HepG2 (cell line): ENCODE measurements at regions not wholly inside any gene's neighbourhood (a gene's known extent, or its start where the extent isn't known, plus 50 kb on each side); places are given as distances from the start of the nearest gene placed in this dataset.
A peak's percentile ranks its signal among the peaks of the same experiment; 100 is the strongest.

Experiments used
- BRCA1 ChIP-seq: sonication (generic); formaldehyde crosslinking; IDR thresholded peaks from 2 replicates; pipeline ENCODE4 v1.4.0; 2020; ENCODE audit warnings: missing genetic modification reagents
- CBX1 ChIP-seq: IDR thresholded peaks from one replicate; pipeline ENCODE4 v1.6.1; 2016; ENCODE audit warnings: antibody characterized with exemption, low read depth
- ESRRA ChIP-seq: sonication (generic); formaldehyde crosslinking; IDR thresholded peaks from 2 replicates; pipeline ENCODE4 v1.5.1; 2020; ENCODE audit warnings: mild to moderate bottlenecking, low read depth, missing genetic modification reagents
- HMG20A ChIP-seq: IDR thresholded peaks from 2 replicates; pipeline ENCODE4 v1.6.1; 2016; ENCODE audit warnings: borderline replicate concordance
- LCORL ChIP-seq, 2 experiments: fragments of 450-650 bp in 1 of 2; sonication (generic) in 1 of 2; formaldehyde crosslinking in 1 of 2; IDR thresholded peaks; 2 replicates each; pipeline versions ENCODE4 v1.5.0 to v1.6.1; 2017 to 2020; ENCODE audit warnings: antibody characterized with exemption in 1 of 2, missing genetic modification reagents in 1 of 2
- POLR2A ChIP-seq, 2 experiments: IDR thresholded peaks; 2 replicates each; pipeline ENCODE4 v1.6.1; 2011; ENCODE audit warnings: low read depth in 2 of 2, low read length in 2 of 2, mild to moderate bottlenecking in 1 of 2, moderate library complexity in 1 of 2; ENCODE audit not compliant: insufficient read depth in 1 of 2
- POLR2AphosphoS2 ChIP-seq: IDR thresholded peaks from 2 replicates; pipeline ENCODE4 v1.6.1; 2011; ENCODE audit warnings: low read depth, low read length, improper control_type of control experiment
- ZBTB1 ChIP-seq: sonication (generic); formaldehyde crosslinking; IDR thresholded peaks from 2 replicates; pipeline ENCODE4 v1.4.0; 2020; ENCODE audit warnings: missing genetic modification reagents, borderline replicate concordance
- ZMAT3 ChIP-seq: sonication (generic); formaldehyde crosslinking; conservative IDR thresholded peaks from 2 replicates; pipeline ENCODE4 v1.7.0; 2021; ENCODE audit warnings: missing genetic modification reagents
- ZNF264 ChIP-seq: sonication (generic); formaldehyde crosslinking; IDR thresholded peaks from 2 replicates; pipeline ENCODE4 v1.4.0; 2020; ENCODE audit warnings: missing genetic modification reagents
- ZNF33B ChIP-seq: sonication (generic); formaldehyde crosslinking; IDR thresholded peaks from 2 replicates; pipeline ENCODE4 v1.5.1; 2020; ENCODE audit warnings: mild to moderate bottlenecking, missing genetic modification reagents
- ZSCAN25 ChIP-seq: sonication (generic); formaldehyde crosslinking; IDR thresholded peaks from 2 replicates; pipeline ENCODE4 v1.8.0; 2022; ENCODE audit warnings: mild to moderate bottlenecking, missing genetic modification reagents
- TF ChIP-seq, protein P1 (sequence below): sonication (generic); formaldehyde crosslinking; IDR thresholded peaks from 2 replicates; pipeline ENCODE4 v1.5.1; 2020; ENCODE audit warnings: missing genetic modification reagents, mild to moderate bottlenecking, borderline replicate concordance
- TF ChIP-seq, protein P2 (sequence below): sonication (generic); formaldehyde crosslinking; IDR thresholded peaks from 2 replicates; pipeline ENCODE4 v1.4.0; 2020; ENCODE audit warnings: mild to moderate bottlenecking, missing genetic modification reagents
- TF ChIP-seq, protein P3 (sequence below): sonication (generic); formaldehyde crosslinking; IDR thresholded peaks from 2 replicates; pipeline ENCODE4 v1.8.1; 2023; ENCODE audit warnings: mild to moderate bottlenecking, moderate library complexity, missing genetic modification reagents
- TF ChIP-seq, protein P4 (sequence below): sonication (generic); formaldehyde crosslinking; IDR thresholded peaks from 2 replicates; pipeline ENCODE4 v1.4.0; 2020; ENCODE audit warnings: mild to moderate bottlenecking, missing genetic modification reagents, borderline replicate concordance
- TF ChIP-seq, protein P5 (sequence below): sonication (generic); formaldehyde crosslinking; IDR thresholded peaks from 2 replicates; pipeline ENCODE4 v1.5.0; 2020; ENCODE audit warnings: missing genetic modification reagents
- TF ChIP-seq, protein P6 (sequence below): sonication (generic); formaldehyde crosslinking; IDR thresholded peaks from 2 replicates; pipeline ENCODE4 v1.5.1; 2020; ENCODE audit warnings: mild to moderate bottlenecking, missing genetic modification reagents
- TF ChIP-seq, protein P7 (sequence below): sonication (generic); formaldehyde crosslinking; IDR thresholded peaks from 2 replicates; pipeline ENCODE4 v1.8.0; 2022; ENCODE audit warnings: mild to moderate bottlenecking, missing genetic modification reagents, borderline replicate concordance

DNA sequence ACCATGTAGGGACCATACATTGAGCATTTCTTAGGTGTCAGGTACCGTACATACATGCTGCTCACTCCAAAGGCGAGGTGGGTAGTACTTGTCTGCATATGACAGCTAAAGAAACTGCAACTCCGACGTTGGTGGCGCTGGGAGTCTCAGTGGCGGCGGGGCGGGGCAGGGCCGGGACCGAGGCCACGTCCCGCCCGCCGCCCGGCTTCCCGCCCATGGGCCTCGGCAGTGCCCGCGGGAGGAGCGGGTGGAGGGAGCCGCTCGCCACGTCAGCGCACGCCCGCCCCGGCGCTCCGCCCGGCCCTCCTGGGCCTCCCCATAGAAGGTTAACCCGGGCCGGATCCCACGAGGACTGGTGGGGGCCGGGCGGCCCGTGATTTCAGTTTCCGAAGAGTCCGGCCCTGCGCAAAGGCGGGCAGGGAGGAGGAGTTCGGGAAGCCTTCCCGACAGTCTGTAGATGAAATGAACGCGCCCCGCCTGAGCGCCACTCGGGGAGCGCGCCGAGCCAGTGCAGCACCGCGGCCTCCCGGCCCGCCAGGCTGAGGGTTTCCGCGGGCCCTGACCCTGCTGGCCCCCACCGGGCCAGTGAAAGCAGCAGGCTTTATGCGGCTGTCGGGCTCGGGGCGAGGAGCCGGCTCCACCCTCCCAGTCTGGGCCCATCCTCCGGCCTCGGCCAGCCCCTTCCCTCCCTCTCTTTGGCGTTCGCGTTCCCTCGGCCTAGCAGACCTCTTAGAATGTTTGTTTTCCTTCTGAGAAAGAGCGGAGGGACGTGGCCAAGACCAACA is 119.9 kb upstream of the JUN start (continued):
- TF ChIP-seq, protein P1, sequence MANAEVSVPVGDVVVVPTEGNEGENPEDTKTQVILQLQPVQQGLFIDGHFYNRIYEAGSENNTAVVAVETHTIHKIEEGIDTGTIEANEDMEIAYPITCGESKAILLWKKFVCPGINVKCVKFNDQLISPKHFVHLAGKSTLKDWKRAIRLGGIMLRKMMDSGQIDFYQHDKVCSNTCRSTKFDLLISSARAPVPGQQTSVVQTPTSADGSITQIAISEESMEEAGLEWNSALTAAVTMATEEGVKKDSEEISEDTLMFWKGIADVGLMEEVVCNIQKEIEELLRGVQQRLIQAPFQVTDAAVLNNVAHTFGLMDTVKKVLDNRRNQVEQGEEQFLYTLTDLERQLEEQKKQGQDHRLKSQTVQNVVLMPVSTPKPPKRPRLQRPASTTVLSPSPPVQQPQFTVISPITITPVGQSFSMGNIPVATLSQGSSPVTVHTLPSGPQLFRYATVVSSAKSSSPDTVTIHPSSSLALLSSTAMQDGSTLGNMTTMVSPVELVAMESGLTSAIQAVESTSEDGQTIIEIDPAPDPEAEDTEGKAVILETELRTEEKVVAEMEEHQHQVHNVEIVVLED (CRISPR knock-in tag): no peak
- TF ChIP-seq ZNF264 (CRISPR knock-in tag) (no peak), LCORL (IDR thresholded peaks at IDR 0.05) (no peak), LCORL (CRISPR knock-in tag; IDR thresholded peaks at IDR 0.05) (peak; percentile 35; the same call in 1 of the 2 replicates), ZNF33B (CRISPR knock-in tag) (no peak), ZMAT3 (0 out of 2 replicates have a peak, but pooled peaks have one; percentile 33), ZBTB1 (no peak), ESRRA (CRISPR knock-in tag) (no peak), ZSCAN25 (CRISPR knock-in tag) (no peak), HMG20A (no peak), POLR2AphosphoS2 (no peak), CBX1 (no peak), POLR2A (IDR thresholded peaks at IDR 0.05; ENCODE audit: insufficient read depth in 1 of 2, low read depth in 2 of 2, low read length in 2 of 2) (peak; percentile 65 to 90), BRCA1 (CRISPR knock-in tag) (no peak)
- TF ChIP-seq, protein P2, sequence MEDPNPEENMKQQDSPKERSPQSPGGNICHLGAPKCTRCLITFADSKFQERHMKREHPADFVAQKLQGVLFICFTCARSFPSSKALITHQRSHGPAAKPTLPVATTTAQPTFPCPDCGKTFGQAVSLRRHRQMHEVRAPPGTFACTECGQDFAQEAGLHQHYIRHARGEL (CRISPR knock-in tag): no peak
- TF ChIP-seq, protein P3, sequence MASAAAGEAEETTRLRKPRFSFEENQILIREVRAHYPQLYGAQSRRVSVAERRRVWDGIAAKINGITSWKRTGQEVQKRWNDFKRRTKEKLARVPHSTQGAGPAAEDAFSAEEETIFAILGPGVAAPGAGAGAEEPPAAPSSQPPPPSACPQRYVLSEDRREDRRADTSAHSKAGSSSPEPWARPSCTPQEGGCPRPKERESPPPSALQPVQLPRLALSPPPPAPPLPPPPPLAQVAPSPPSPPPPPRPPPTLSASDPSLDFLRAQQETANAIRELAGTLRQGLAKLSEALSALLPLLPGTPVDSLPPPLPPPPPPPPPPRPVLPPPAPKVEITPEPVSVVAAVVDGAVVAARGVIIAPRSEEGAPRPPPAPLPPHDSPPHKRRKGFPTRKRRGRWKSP: peak; percentile 89
- TF ChIP-seq, protein P4, sequence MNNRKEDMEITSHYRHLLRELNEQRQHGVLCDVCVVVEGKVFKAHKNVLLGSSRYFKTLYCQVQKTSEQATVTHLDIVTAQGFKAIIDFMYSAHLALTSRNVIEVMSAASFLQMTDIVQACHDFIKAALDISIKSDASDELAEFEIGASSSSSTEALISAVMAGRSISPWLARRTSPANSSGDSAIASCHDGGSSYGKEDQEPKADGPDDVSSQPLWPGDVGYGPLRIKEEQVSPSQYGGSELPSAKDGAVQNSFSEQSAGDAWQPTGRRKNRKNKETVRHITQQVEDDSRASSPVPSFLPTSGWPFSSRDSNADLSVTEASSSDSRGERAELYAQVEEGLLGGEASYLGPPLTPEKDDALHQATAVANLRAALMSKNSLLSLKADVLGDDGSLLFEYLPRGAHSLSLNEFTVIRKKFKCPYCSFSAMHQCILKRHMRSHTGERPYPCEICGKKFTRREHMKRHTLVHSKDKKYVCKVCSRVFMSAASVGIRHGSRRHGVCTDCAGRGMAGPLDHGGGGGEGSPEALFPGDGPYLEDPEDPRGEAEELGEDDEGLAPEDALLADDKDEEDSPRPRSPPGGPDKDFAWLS (CRISPR knock-in tag): no peak
- TF ChIP-seq, protein P5, sequence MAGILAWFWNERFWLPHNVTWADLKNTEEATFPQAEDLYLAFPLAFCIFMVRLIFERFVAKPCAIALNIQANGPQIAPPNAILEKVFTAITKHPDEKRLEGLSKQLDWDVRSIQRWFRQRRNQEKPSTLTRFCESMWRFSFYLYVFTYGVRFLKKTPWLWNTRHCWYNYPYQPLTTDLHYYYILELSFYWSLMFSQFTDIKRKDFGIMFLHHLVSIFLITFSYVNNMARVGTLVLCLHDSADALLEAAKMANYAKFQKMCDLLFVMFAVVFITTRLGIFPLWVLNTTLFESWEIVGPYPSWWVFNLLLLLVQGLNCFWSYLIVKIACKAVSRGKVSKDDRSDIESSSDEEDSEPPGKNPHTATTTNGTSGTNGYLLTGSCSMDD (CRISPR knock-in tag): no peak
- TF ChIP-seq, protein P6, sequence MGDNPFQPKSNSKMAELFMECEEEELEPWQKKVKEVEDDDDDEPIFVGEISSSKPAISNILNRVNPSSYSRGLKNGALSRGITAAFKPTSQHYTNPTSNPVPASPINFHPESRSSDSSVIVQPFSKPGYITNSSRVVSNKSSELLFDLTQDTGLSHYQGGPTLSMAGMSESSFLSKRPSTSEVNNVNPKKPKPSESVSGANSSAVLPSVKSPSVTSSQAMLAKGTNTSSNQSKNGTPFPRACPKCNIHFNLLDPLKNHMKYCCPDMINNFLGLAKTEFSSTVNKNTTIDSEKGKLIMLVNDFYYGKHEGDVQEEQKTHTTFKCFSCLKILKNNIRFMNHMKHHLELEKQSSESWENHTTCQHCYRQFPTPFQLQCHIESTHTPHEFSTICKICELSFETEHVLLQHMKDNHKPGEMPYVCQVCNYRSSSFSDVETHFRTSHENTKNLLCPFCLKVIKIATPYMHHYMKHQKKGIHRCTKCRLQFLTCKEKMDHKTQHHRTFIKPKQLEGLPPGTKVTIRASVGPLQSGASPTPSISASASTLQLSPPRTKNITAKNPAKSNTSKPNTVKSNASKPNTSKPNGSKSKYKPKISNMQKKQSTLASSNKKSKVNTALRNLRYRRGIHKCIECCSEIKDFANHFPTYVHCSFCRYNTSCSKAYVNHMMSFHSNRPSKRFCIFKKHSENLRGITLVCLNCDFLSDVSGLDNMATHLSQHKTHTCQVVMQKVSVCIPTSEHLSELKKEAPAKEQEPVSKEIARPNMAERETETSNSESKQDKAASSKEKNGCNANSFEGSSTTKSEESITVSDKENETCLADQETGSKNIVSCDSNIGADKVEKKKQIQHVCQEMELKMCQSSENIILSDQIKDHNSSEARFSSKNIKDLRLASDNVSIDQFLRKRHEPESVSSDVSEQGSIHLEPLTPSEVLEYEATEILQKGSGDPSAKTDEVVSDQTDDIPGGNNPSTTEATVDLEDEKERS (CRISPR knock-in tag): no peak
- TF ChIP-seq, protein P7, sequence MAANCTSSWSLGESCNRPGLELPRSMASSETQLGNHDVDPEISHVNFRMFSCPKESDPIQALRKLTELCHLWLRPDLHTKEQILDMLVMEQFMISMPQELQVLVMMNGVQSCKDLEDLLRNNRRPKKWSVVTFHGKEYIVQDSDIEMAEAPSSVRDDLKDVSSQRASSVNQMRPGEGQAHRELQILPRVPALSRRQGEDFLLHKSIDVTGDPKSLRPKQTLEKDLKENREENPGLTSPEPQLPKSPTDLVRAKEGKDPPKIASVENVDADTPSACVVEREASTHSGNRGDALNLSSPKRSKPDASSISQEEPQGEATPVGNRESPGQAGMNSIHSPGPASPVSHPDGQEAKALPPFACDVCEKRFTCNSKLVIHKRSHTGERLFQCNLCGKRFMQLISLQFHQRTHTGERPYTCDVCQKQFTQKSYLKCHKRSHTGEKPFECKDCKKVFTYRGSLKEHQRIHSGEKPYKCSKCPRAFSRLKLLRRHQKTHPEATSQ (CRISPR knock-in tag): peak; percentile 56; the same call in 1 of the 2 replicates
